IMR-90 (cell line): ENCODE measurements at regions not wholly inside any gene's neighbourhood (a gene's known extent, or its start where the extent isn't known, plus 50 kb on each side); places are given as distances from the start of the nearest gene placed in this dataset.

Source experiments
- BHLHE40 ChIP-seq: fragments of 150-350 bp; IDR thresholded peaks from 2 replicates; pipeline ENCODE4 v1.6.1; 2016; ENCODE audit warnings: mild to moderate bottlenecking, low read depth, low read length
- CEBPB ChIP-seq: IDR thresholded peaks from 2 replicates; pipeline ENCODE4 v1.6.1; 2012; ENCODE audit warnings: low read depth, low read length, improper control_type of control experiment
- CHD1 ChIP-seq: IDR thresholded peaks from 2 replicates; pipeline ENCODE4 v1.6.1; 2012; ENCODE audit warnings: low read depth, low read length, improper control_type of control experiment
- CTCF ChIP-seq: conservative IDR thresholded peaks from 2 replicates; pipeline ENCODE4 v1.5.1; 2012; ENCODE audit warnings: mild to moderate bottlenecking, low read depth, low read length, improper control_type of control experiment
- FOS ChIP-seq: fragments of 150-350 bp; IDR thresholded peaks from 2 replicates; pipeline ENCODE4 v1.6.1; 2016; ENCODE audit warnings: low read depth, low read length
- MAFK ChIP-seq: IDR thresholded peaks from 2 replicates; pipeline ENCODE4 v1.6.1; 2012; ENCODE audit warnings: low read depth, low read length, improper control_type of control experiment
- MAZ ChIP-seq: IDR thresholded peaks from 2 replicates; pipeline ENCODE4 v1.6.1; 2012; ENCODE audit warnings: low read depth, mild to moderate bottlenecking, low read length, improper control_type of control experiment, moderate library complexity, borderline replicate concordance
- NFE2L2 ChIP-seq: fragments of 150-350 bp; IDR thresholded peaks from 2 replicates; pipeline ENCODE4 v1.6.1; 2016; ENCODE audit warnings: low read depth, mild to moderate bottlenecking, low read length
- POLR2A ChIP-seq: IDR thresholded peaks from 2 replicates; pipeline ENCODE4 v1.6.1; 2012; ENCODE audit warnings: mild to moderate bottlenecking, low read depth, low read length
- RAD21 ChIP-seq: IDR thresholded peaks from 2 replicates; pipeline ENCODE4 v1.6.1; 2012; ENCODE audit warnings: low read length, improper control_type of control experiment
- RFX5 ChIP-seq: IDR thresholded peaks from 2 replicates; pipeline ENCODE4 v1.8.0; 2012; ENCODE audit warnings: low read depth, mild to moderate bottlenecking, low read length, moderate library complexity

GRCh38 chr17:73952082-73952479 is 251.4 kb upstream of the RPL38 start:
- TF ChIP-seq CHD1 (no peak), CTCF (no peak), MAFK (no peak), POLR2A (no peak), FOS (no peak), RFX5 (no peak), CEBPB (no peak), NFE2L2 (no peak), MAZ (no peak), BHLHE40 (no peak), RAD21 (no peak)
